SK-N-SH treated with all-trans-retinoic acid at 6 μM for 48 hours (cell line): ENCODE measurements at regions not wholly inside any gene's neighbourhood (a gene's known extent, or its start where the extent isn't known, plus 50 kb on each side); places are given as distances from the start of the nearest gene placed in this dataset.

Experiments
- ATAC-seq: fragments of 200-7000 bp; cut with Tn5 transposase; 3 replicates; pipeline ENCODE4 v1.9.1; 2020; ENCODE audit warnings: mild to moderate bottlenecking, moderate library complexity
- BACH2 ChIP-seq: fragments of 250-450 bp; sonication (Bioruptor Pico); IDR thresholded peaks from 2 replicates; pipeline ENCODE4 v1.9.0; 2021; ENCODE audit warnings: mild to moderate bottlenecking, borderline replicate concordance
- ESRRG ChIP-seq: fragments of 250-450 bp; sonication (Bioruptor Pico); IDR thresholded peaks from 2 replicates; pipeline ENCODE4 v1.6.1; 2021; ENCODE audit warnings: mild to moderate bottlenecking
- TOX ChIP-seq: fragments of 250-450 bp; sonication (Bioruptor Pico); IDR thresholded peaks from 2 replicates; pipeline ENCODE4 v1.8.0; 2021; ENCODE audit warnings: mild to moderate bottlenecking, moderate library complexity, borderline replicate concordance
- ZC3H10 ChIP-seq: fragments of 250-450 bp; sonication (Bioruptor Pico); IDR thresholded peaks from 2 replicates; pipeline ENCODE4 v1.5.1; 2021; ENCODE audit warnings: mild to moderate bottlenecking, moderate library complexity
- ZFP3 ChIP-seq: fragments of 250-450 bp; sonication (Bioruptor Pico); IDR thresholded peaks from 2 replicates; pipeline ENCODE4 v1.5.0; 2020; ENCODE audit warnings: mild to moderate bottlenecking, moderate library complexity
- ZFP30 ChIP-seq: fragments of 450-650 bp; formaldehyde crosslinking; IDR thresholded peaks from 2 replicates; pipeline ENCODE4 v1.5.0; 2022; ENCODE audit warnings: mild to moderate bottlenecking, moderate library complexity
- ZNF8 ChIP-seq: fragments of 450-650 bp; formaldehyde crosslinking; IDR thresholded peaks from 2 replicates; pipeline ENCODE4 v1.5.0; 2020; ENCODE audit warnings: mild to moderate bottlenecking, moderate library complexity
- TF ChIP-seq, protein P1 (sequence below): fragments of 250-450 bp; sonication (Bioruptor Pico); IDR thresholded peaks from 2 replicates; pipeline ENCODE4 v1.5.0; 2020; ENCODE audit warnings: mild to moderate bottlenecking, moderate library complexity
- TF ChIP-seq, protein P2 (sequence below): fragments of 250-450 bp; sonication (Bioruptor Pico); IDR thresholded peaks from 2 replicates; pipeline ENCODE4 v1.5.1; 2021; ENCODE audit warnings: mild to moderate bottlenecking, moderate library complexity

DNA sequence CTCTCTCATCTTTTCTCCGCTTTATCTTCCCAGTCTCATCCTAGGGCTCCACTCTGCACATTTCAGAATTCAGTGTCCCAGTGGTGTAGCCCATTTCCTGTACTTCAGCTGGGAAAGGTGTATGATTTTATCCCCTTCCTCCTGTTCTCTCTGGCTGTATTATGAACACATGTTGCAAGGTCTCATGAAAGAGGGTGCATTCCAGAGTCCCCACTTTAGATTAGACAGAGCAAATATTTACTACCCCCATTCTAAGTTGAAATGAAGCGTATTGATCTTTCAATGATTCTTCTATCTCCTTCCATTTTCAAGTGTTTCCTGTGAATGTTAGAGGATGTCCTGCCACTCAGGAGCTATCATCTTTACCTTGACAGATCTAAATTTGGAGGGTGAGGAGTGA lies 123.2 kb downstream of the WIF1 start:
- no peak for ATAC-seq
- TF ChIP-seq, protein P1, sequence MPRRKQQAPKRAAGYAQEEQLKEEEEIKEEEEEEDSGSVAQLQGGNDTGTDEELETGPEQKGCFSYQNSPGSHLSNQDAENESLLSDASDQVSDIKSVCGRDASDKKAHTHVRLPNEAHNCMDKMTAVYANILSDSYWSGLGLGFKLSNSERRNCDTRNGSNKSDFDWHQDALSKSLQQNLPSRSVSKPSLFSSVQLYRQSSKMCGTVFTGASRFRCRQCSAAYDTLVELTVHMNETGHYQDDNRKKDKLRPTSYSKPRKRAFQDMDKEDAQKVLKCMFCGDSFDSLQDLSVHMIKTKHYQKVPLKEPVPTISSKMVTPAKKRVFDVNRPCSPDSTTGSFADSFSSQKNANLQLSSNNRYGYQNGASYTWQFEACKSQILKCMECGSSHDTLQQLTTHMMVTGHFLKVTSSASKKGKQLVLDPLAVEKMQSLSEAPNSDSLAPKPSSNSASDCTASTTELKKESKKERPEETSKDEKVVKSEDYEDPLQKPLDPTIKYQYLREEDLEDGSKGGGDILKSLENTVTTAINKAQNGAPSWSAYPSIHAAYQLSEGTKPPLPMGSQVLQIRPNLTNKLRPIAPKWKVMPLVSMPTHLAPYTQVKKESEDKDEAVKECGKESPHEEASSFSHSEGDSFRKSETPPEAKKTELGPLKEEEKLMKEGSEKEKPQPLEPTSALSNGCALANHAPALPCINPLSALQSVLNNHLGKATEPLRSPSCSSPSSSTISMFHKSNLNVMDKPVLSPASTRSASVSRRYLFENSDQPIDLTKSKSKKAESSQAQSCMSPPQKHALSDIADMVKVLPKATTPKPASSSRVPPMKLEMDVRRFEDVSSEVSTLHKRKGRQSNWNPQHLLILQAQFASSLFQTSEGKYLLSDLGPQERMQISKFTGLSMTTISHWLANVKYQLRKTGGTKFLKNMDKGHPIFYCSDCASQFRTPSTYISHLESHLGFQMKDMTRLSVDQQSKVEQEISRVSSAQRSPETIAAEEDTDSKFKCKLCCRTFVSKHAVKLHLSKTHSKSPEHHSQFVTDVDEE: no peak
- TF ChIP-seq ZC3H10 (no peak), ZFP3 (CRISPR knock-in tag) (no peak)
- TF ChIP-seq, protein P2, sequence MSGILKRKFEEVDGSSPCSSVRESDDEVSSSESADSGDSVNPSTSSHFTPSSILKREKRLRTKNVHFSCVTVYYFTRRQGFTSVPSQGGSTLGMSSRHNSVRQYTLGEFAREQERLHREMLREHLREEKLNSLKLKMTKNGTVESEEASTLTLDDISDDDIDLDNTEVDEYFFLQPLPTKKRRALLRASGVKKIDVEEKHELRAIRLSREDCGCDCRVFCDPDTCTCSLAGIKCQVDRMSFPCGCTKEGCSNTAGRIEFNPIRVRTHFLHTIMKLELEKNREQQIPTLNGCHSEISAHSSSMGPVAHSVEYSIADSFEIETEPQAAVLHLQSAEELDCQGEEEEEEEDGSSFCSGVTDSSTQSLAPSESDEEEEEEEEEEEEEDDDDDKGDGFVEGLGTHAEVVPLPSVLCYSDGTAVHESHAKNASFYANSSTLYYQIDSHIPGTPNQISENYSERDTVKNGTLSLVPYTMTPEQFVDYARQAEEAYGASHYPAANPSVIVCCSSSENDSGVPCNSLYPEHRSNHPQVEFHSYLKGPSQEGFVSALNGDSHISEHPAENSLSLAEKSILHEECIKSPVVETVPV (CRISPR knock-in tag): no peak

DNA sequence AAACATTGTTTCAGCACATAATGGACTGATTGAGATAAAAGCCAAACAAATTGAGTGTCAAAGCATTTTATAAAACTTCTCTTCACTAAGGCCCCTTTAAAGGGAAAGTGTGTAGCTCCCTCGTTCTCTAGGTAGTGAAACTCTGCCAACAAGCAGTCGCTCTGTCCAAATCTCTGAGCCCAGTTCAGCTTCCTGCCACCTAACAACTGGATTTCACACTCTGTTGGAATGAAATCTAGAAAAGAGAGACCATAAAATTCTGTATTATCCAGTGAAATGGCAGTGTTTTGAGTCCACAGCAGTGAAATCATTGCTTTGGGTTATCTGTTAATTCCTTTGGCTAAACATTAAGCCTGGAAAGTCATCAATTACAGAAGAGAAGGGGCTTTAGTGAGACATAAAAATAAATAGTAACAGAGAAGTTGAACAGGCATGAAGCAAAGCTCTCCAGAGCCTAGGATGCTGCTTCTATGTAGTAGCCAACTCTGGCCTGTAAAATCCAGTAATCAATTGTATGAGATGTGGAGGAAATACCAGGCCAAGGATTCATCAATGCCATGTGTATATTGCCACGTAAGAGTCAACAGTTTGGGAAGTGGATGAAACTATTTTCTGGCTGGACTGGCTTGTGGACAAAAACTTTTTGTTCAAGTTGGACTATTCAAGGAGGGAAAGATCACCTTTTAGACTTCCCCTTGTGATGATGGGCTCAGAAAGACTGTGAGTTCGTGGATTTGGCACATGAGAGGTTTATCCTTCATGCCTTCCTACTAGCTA lies 122.5 kb downstream of the WIF1 start:
- TF ChIP-seq ZFP30 (no peak), ZNF8 (CRISPR knock-in tag) (no peak)
- no peak for ATAC-seq

DNA sequence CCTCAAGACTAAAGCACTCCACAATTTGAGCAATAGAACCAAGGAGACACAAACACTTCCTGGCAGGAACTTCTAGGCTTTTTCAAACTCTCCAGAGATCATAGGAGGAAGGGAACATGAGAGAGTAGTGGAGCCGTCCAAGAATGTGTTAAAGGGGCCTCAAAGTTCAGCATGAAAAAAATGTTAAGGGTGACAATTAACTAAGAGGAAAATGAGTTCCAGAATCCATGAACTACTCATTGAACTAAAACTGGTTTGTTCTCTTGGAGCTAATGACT lies 122.0 kb downstream of the WIF1 start:
- TF ChIP-seq BACH2 (CRISPR knock-in tag) (no peak), ZFP3 (CRISPR knock-in tag) (no peak), ESRRG (CRISPR knock-in tag) (no peak), TOX (CRISPR knock-in tag) (no peak)
- TF ChIP-seq, protein P2 (CRISPR knock-in tag): no peak
- no peak for ATAC-seq
